Activated CD4-positive, alpha-beta T cell treated with anti-CD3 and anti-CD28 coated beads for 36 hours (primary cell): ENCODE measurements at regions not wholly inside any gene's neighbourhood (a gene's known extent, or its start where the extent isn't known, plus 50 kb on each side); places are given as distances from the start of the nearest gene placed in this dataset.

Experiments
- ATAC-seq: fragments of 200-7000 bp; cut with Tn5 transposase; one replicate; pipeline ENCODE4 v1.10.0; 2021; ENCODE audit warnings: mild to moderate bottlenecking, moderate library complexity
- CTCF ChIA-PET: fragments of 350-600 bp; sonication (Branson Sonifier 250); formaldehyde crosslinking; loops from one replicate; lab custom pipeline; 2021; ENCODE audit warnings: antibody characterized with exemption; lab: Charles Lee
- POLR2A ChIA-PET: fragments of 350-600 bp; sonication (Branson Sonifier 250); formaldehyde crosslinking; loops from one replicate; lab custom pipeline; 2021; ENCODE audit warnings: antibody characterized with exemption, inconsistent platforms; lab: Charles Lee
- DNase-seq: peaks from one replicate; pipeline ENCODE4 v3.0.0-alpha.2; 2020
- H3K27ac Mint-ChIP-seq: one replicate; pipeline ENCODE4 v1.8.0; 2021; ENCODE audit warnings: mixed read lengths
- H3K27me3 Mint-ChIP-seq: one replicate; pipeline ENCODE4 v1.8.0; 2021; ENCODE audit warnings: mixed read lengths
- H3K36me3 Mint-ChIP-seq: one replicate; pipeline ENCODE4 v1.8.0; 2021; ENCODE audit warnings: low read depth, mixed read lengths
- H3K4me1 Mint-ChIP-seq: one replicate; pipeline ENCODE4 v1.8.0; 2021; ENCODE audit warnings: mixed read lengths
- H3K4me3 Mint-ChIP-seq: one replicate; pipeline ENCODE4 v1.8.0; 2021; ENCODE audit warnings: mild to moderate bottlenecking, moderate library complexity, mixed read lengths
- H3K9me3 Mint-ChIP-seq: one replicate; pipeline ENCODE4 v1.8.0; 2021; ENCODE audit warnings: low read depth, mixed read lengths
- intact Hi-C, 2 experiments: fragments of 100-400 bp; cut with DNase I in 1 of 2; cut with micrococcal nuclease in 1 of 2; formaldehyde crosslinking; loops; one replicate each; pipeline versions ENCODE4 v1.14.2 to v1.15.1; 2022 to 2024; cut with DNase I, micrococcal nuclease

DNA sequence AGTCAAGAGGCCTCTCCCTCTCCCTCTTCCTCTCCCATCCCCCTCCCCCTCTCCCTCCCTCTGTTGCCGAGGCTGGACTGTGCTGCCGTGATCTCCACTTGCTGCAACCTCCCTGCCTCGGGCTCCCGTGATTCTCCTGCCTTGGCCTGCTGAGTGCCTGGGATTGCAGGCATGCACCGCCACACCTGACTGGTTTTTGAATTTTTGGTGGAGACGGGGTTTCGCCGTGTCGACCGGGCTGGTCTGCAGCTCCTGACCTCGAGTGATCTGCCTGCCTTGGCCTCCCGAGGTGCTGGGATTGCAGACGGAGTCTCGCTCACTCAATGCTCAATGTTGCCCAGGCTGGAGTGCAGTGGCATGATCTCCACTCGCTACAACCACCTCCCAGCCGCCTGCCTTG lies 165.1 kb downstream of the CENPC start:
- peaks cover 3% of the 10 kb centered on the region for H3K27me3 Mint-ChIP-seq
- POLR2A ChIA-PET: no interaction called here

DNA sequence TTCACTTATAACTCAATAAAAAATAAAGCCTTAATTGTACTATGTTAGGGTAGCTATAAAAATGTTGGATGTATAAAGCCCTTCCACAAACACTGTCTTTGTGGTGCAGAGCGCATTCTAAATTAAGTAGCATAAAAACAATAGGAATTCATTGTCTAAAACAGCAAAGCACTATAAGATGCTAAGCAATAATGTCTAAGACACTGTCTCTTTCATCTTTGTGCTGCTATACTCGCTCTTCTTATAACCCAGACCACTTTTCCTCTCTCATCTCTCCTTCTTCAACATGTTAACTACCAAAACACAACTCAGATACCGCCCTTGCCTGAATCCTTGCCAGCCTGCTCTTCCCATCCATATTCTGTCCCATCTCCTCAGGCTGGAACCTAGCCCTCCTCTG lies 170.0 kb downstream of the CENPC start:
- no peak overlapping the region for H3K27ac Mint-ChIP-seq
- no peaks in the 10 kb centered on the region for H3K9me3 Mint-ChIP-seq
- no peak overlapping the region for H3K4me3 Mint-ChIP-seq
- H3K27me3 Mint-ChIP-seq: peaks cover 5% of the 10 kb centered on the region
- no peaks in the 10 kb centered on the region for H3K36me3 Mint-ChIP-seq
- intact Hi-C loops: no loop called here
- ATAC-seq (no peak), DNase-seq (no peak)
- POLR2A ChIA-PET: no interaction called here
- CTCF ChIA-PET: interaction anchor here (0.7 kb wide), 1 partner anchor 18 kb away, joined by 3 read pairs; no protein-coding TSS in a partner anchor
- no peaks in the 10 kb centered on the region for H3K4me1 Mint-ChIP-seq

More for the DNA sequence above, 165.1 kb downstream of the CENPC start:
- H3K4me3 Mint-ChIP-seq: no peak overlapping the region
- ATAC-seq: no peak
- intact Hi-C loops: no loop called here
- CTCF ChIA-PET: no interaction called here
- no peak overlapping the region for H3K27ac Mint-ChIP-seq
- no peaks in the 10 kb centered on the region for H3K9me3 Mint-ChIP-seq
- no peak for DNase-seq
- no peaks in the 10 kb centered on the region for H3K36me3 Mint-ChIP-seq
- no peaks in the 10 kb centered on the region for H3K4me1 Mint-ChIP-seq

DNA sequence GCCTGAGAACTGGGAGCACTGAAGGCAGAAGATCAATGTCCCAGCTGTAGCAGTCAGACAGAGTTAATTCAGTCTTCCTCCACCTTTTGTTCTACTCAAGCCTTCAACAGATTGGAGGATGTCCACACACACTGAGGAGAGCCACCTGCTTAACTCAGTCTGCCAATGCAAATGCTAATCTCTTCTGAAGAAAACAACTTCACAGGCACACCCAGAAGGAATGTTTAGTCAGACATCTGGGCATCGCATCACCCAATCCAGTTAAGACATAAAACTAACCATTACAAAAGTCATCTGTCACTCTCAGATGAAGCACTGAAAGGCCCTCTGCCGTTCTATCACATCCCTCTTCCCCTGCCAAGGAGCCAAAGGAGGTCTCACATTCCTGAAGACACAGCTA lies 173.7 kb downstream of the CENPC start:
- intact Hi-C loops: no loop called here
- ChIA-PET POLR2A (no interaction called here), CTCF (no interaction called here)
- no peaks in the 10 kb centered on the region for H3K4me1 Mint-ChIP-seq
- H3K9me3 Mint-ChIP-seq: no peaks in the 10 kb centered on the region
- H3K27ac Mint-ChIP-seq: no peak overlapping the region
- DNase-seq (no peak), ATAC-seq (no peak)
- peaks cover 7% of the 10 kb centered on the region for H3K27me3 Mint-ChIP-seq
- H3K36me3 Mint-ChIP-seq: no peaks in the 10 kb centered on the region
- no peak overlapping the region for H3K4me3 Mint-ChIP-seq

DNA sequence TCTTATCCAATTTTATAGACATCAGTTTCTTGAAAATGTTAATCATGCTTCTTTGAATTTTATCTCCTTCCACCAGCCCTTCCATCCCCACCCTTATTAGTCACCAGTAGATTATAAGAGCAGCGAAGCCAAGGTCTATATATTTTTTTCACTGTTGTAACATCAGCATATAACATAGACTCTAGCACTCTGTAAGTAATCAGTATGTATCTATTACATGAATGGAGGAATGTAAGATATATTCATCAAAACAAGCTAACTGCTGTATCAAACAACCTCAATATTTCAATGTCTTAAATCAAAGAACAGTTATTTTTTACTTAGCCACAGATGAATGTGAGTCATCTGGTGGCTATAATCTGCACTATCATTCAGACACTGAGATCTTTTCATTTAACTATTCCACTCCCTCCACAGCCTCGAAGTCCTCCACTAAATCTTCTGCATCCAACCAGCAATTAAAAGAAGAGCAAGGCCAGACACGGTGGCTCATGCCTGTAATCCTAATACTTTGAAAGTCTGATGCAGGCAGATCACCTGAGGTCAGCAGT lies 178.9 kb downstream of the CENPC start:
- Mint-ChIP-seq H3K4me3 (no peak overlapping the region), H3K27ac (no peak overlapping the region), H3K9me3 (peaks cover 3% of the 10 kb centered on the region), H3K4me1 (no peaks in the 10 kb centered on the region), H3K36me3 (no peaks in the 10 kb centered on the region), H3K27me3 (peaks cover 9% of the 10 kb centered on the region)
- DNase-seq: no peak
- ChIA-PET CTCF (no interaction called here), POLR2A (no interaction called here)
- ATAC-seq: no peak
- intact Hi-C loops: no loop called here

DNA sequence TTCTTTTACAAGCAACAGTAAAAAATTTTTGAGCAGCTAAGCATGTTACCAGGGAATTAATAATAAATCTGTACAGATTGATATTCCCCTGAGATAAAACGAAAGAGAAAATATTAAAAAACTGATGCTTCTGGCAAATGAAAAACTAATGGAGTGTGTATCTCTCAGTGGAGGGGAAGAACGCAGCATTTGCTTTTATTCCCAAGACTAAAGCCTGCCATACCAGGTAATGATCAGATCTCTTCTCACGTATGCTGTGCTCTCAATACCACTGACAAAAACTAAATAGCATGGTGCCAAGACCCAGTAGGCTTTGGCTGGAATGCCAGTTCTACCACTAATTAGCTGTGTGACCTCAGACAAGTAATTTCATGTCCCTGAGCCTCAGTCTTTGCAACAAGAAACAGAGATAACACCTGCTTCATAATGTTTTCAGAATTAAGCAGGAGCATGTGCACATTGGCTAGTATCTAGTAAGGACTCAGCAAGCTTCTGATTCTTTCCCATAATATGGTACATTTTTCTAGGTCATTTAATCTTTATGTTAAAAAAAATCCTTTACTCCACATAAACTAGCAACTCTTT lies 179.6 kb downstream of the CENPC start:
- ChIA-PET POLR2A (no interaction called here), CTCF (no interaction called here)
- ATAC-seq (no peak), DNase-seq (no peak)
- Mint-ChIP-seq H3K27me3 (peaks cover 9% of the 10 kb centered on the region), H3K4me3 (no peak overlapping the region), H3K36me3 (no peaks in the 10 kb centered on the region), H3K27ac (no peak overlapping the region), H3K9me3 (peaks cover 5% of the 10 kb centered on the region), H3K4me1 (no peaks in the 10 kb centered on the region)
- intact Hi-C loops: no loop called here

- intact Hi-C loops: no loop called here
- Mint-ChIP-seq H3K4me1 (no peaks in the 10 kb centered on the region), H3K27me3 (peaks cover 3% of the 10 kb centered on the region), H3K9me3 (peaks cover 1% of the 10 kb centered on the region), H3K27ac (no peak overlapping the region), H3K4me3 (no peak overlapping the region), H3K36me3 (no peaks in the 10 kb centered on the region)
- CTCF ChIA-PET: no interaction called here
- POLR2A ChIA-PET: no interaction called here
- no peak for ATAC-seq
- no peak for DNase-seq
Observed at GRCh38 chr4:67355806-67356205, 189.5 kb downstream of the CENPC start.

- ATAC-seq (no peak), DNase-seq (no peak)
- Mint-ChIP-seq H3K4me3 (no peak overlapping the region), H3K27me3 (peaks cover 3% of the 10 kb centered on the region), H3K27ac (no peak overlapping the region), H3K9me3 (no peaks in the 10 kb centered on the region), H3K4me1 (no peaks in the 10 kb centered on the region), H3K36me3 (no peaks in the 10 kb centered on the region)
- intact Hi-C loops: no loop called here
- CTCF ChIA-PET: no interaction called here
- POLR2A ChIA-PET: no interaction called here
Observed at GRCh38 chr4:67346654-67347053, 198.6 kb downstream of the CENPC start.

- intact Hi-C loops: no loop called here
- no peak for ATAC-seq
- H3K36me3 Mint-ChIP-seq: no peaks in the 10 kb centered on the region
Observed at GRCh38 chr4:67344594-67345380, 200.5 kb downstream of the CENPC start.

DNA sequence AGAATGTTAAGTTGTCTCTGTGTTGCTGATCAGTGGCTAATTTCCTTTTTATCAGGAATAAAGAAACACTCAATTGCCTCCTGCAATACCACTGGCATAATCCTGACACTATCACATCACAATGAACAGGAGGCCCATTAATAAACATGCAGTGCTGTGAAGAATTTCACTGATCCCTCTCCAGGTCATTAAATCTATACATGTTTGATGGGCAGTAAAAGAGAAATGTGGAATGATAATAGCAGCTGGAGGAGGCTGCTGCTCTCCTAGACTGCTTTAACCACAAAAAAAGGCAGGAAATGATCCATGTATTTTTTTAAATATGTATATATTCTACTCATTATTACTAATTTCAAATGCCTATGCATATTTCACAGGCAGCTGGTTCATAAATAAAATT lies 202.1 kb downstream of the CENPC start:
- H3K9me3 Mint-ChIP-seq: no peaks in the 10 kb centered on the region
- ChIA-PET CTCF (interaction anchor here (1.0 kb wide), 1 partner anchor 10 kb away, joined by 3 read pairs; no protein-coding TSS in a partner anchor), POLR2A (no interaction called here)
- H3K4me1 Mint-ChIP-seq: no peaks in the 10 kb centered on the region
- no peaks in the 10 kb centered on the region for H3K36me3 Mint-ChIP-seq
- no peak overlapping the region for H3K27ac Mint-ChIP-seq
- peaks cover 3% of the 10 kb centered on the region for H3K27me3 Mint-ChIP-seq
- ATAC-seq (no peak), DNase-seq (no peak)
- intact Hi-C loops: no loop called here
- H3K4me3 Mint-ChIP-seq: no peak overlapping the region

More at GRCh38 chr4:67344594-67345380, 200.5 kb downstream of the CENPC start:
- Mint-ChIP-seq H3K4me1 (no peaks in the 10 kb centered on the region), H3K27me3 (peaks cover 3% of the 10 kb centered on the region), H3K9me3 (no peaks in the 10 kb centered on the region), H3K4me3 (no peak overlapping the region), H3K27ac (no peak overlapping the region)
- POLR2A ChIA-PET: interaction anchor here (0.7 kb wide), 1 partner anchor 1647 kb away, joined by 3 read pairs; no protein-coding TSS in a partner anchor
- CTCF ChIA-PET: no interaction called here
- DNase-seq: no peak

DNA sequence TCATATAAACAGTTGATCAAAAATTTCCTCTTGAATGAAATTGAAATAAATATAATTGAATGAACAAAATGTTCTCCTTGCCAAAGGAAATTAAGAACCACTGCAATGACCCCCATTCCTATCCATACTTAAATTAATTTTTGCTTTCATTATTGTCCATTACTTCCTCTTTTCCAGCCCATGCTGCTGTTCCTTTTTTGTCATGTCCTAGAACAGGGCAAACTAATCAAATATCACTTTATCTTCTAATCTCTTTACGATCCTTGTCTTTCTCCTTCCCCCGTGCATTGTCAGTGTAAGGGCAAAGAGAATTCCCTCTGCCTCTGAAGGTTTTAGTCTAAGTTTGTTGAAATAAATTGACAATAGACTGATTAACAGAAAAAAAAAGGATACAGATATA lies 203.0 kb downstream of the CENPC start:
- Mint-ChIP-seq H3K27me3 (peaks cover 3% of the 10 kb centered on the region), H3K27ac (no peak overlapping the region), H3K4me3 (no peak overlapping the region), H3K4me1 (no peaks in the 10 kb centered on the region), H3K36me3 (no peaks in the 10 kb centered on the region), H3K9me3 (no peaks in the 10 kb centered on the region)
- ChIA-PET POLR2A (no interaction called here), CTCF (no interaction called here)
- DNase-seq (no peak), ATAC-seq (no peak)
- intact Hi-C loops: no loop called here

DNA sequence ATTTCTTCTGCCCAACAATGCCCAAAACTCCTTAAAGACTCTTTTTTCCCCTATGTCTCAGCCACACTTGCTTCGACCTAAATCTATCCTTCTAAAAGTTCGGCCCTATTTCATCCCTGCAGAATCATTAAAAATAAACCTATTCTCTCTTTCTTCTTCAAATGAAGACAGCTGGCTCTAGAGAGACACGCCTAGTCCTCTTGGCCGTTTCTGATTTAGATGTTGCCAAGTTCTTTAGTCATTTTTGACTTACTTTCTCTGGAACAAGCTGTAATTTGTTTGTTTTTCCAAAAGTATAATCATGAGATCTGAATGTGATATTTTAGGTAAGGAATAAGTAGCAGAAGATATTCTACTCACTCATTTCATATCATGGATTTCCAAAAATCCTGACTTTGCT lies 211.6 kb downstream of the CENPC start:
- Mint-ChIP-seq H3K9me3 (no peaks in the 10 kb centered on the region), H3K27me3 (peaks cover 12% of the 10 kb centered on the region), H3K27ac (no peak overlapping the region), H3K4me1 (no peaks in the 10 kb centered on the region), H3K4me3 (no peak overlapping the region), H3K36me3 (no peaks in the 10 kb centered on the region)
- ChIA-PET POLR2A (no interaction called here), CTCF (no interaction called here)
- intact Hi-C loops: no loop called here
- ATAC-seq (no peak), DNase-seq (no peak)

- POLR2A ChIA-PET: no interaction called here
- H3K4me1 Mint-ChIP-seq: no peaks in the 10 kb centered on the region
Observed at GRCh38 chr4:67332627-67333026, 212.7 kb downstream of the CENPC start.

More at GRCh38 chr4:67332627-67333026, 212.7 kb downstream of the CENPC start:
- Mint-ChIP-seq H3K36me3 (no peaks in the 10 kb centered on the region), H3K9me3 (no peaks in the 10 kb centered on the region), H3K4me3 (no peak overlapping the region), H3K27ac (no peak overlapping the region), H3K27me3 (peaks cover 18% of the 10 kb centered on the region)
- ATAC-seq (no peak), DNase-seq (peak; percentile 6)
- intact Hi-C loops: no loop called here
- CTCF ChIA-PET: interaction anchor here (0.7 kb wide), 1 partner anchor 17 kb away, joined by 3 read pairs; no protein-coding TSS in a partner anchor
